ENCODE measurements at regions not wholly inside any gene's neighbourhood (a gene's known extent, or its start where the extent isn't known, plus 50 kb on each side); places are given as distances from the start of the nearest gene placed in this dataset.

DNA sequence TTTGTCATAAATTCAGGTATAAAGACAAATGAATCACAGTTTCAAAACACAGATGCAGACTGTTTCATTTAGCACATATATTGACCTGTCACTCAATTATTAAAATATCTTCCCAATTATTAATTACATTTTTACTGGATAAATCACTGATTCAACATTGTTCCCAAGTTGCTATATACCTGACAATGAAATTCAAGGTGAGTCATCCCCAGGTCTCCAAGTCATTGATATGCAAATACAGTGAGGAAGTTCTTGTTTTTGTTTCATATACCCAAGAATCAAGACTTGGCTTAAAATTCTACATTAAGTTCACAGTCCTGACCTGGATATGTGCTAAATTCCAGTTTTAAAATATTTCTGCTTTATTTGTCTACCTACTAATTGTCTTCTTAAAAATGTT is 599.3 kb upstream of the PSMD7 start:
- TF ChIP-seq, protein P1, sequence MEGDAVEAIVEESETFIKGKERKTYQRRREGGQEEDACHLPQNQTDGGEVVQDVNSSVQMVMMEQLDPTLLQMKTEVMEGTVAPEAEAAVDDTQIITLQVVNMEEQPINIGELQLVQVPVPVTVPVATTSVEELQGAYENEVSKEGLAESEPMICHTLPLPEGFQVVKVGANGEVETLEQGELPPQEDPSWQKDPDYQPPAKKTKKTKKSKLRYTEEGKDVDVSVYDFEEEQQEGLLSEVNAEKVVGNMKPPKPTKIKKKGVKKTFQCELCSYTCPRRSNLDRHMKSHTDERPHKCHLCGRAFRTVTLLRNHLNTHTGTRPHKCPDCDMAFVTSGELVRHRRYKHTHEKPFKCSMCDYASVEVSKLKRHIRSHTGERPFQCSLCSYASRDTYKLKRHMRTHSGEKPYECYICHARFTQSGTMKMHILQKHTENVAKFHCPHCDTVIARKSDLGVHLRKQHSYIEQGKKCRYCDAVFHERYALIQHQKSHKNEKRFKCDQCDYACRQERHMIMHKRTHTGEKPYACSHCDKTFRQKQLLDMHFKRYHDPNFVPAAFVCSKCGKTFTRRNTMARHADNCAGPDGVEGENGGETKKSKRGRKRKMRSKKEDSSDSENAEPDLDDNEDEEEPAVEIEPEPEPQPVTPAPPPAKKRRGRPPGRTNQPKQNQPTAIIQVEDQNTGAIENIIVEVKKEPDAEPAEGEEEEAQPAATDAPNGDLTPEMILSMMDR (IDR thresholded peaks at IDR 0.05): no peak
- no peak for TF ChIP-seq POLR2A (IDR thresholded peaks at IDR 0.05)
